HG03175 (cell line): ENCODE measurements at regions not wholly inside any gene's neighbourhood (a gene's known extent, or its start where the extent isn't known, plus 50 kb on each side); places are given as distances from the start of the nearest gene placed in this dataset.
"Not testable (repeated sequence)": the region's sequence is repeated elsewhere in the genome, so short reads cannot be mapped to it uniquely, and the experiment has no call there.

Source experiments
- ATAC-seq: cut with Tn5 transposase; IDR thresholded peaks from one replicate; pipeline ENCODE4 v1.9.1; 2021; ENCODE audit warnings: mild to moderate bottlenecking, moderate library complexity; ENCODE audit not compliant: unreplicated experiment

- ATAC-seq = no peak
Measured at GRCh38 chr5:6321078-6321477, 57.3 kb downstream of the MED10 start.

- ATAC-seq = no peak
Measured at GRCh38 chr5:6319116-6319515, 59.2 kb downstream of the MED10 start.

DNA sequence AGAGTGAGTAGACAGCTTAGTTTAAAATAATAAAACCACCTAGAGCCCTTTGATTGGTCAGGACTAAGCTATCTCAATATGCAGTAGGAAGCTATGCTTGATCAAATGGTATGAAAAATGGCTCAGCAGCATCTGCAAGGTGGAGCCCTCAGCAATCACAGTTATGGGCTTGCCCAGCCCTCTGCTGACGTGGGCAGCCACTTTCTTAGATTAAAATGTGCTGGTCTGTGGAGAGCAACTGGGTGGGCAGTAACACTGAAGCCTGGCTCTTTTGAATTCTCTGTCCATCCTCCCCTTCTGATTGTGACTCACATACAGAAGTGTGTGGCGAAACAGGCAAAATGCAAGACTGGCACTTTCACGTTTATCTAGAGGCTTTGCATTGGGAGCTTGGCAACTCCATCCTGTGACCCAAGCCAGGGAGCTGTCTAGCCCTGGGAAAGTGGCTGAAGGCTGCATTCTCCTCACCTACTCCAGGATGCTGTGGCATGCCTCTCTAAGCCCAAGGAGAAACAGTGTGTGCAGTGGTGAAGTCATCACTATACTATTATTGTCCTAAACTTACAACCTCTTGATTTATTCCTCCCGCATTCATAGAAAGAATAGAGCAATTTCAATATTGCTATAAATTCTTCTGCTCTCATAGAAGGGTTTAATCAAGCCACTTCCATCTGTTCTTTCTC lies 61.1 kb downstream of the MED10 start:
- ATAC-seq = no peak

DNA sequence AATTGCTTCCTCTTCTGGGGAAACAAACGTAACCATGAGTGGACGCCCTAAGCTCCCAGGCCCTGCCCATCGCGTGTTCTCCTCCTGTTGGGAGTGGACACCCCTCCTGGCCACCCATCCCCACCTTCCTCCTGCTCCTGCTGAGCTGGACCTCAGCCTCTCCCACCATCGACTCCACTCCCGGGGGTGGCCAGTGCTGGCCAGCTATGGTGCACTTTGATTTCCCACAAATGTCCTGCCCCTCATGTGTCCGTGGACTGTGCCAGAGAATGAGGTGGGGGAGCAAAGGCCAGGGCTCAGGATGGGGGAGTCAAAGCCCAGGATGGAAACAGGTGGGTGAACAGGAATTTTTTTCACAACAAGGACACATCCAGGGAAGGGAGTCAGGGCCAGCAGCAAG lies 62.8 kb downstream of the MED10 start:
- ATAC-seq = no peak

DNA sequence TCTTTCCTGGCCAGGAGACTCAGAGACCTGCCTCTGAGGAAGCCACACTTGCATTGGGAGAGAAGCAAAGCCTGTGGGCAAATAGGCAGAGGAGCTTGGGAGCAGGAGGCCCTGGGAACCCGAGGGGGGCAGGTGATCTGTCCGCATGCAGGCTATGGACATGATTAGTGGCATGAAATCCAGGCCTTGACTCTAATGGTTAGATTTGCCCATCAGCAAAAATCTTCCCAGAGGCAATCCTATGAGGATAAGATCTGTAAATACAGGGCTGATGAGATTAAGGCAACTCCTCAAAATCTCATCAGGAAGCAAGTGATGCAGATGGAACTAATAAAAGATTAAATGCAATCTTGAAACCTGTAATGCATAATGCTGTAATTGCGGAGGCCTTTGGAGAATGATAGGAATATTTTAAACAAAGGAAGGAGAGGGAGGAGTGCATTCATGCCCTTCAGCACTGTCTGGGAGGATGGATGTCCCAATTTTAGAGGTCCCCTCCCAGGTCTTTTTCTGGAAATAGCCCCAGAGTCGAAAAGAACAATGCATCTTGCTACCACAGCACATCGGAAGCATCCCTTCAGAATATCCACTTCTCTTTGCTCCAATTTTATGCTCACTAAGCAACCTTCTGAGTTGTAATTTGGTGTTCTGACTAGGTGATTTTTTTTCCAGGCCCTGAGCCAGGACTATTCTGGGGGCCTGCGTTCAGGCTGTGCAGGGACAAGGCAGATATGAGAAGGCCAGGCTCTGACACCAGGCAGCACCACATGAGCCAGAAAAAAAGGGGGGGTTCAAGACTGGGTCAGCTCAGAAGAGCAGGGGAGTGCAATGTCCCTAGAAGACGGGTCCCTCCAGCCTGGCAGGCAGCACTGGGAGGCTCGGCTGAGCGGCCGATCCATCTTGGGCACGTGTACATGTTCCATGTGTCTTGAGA lies 66.5 kb downstream of the MED10 start:
- no peak for ATAC-seq

DNA sequence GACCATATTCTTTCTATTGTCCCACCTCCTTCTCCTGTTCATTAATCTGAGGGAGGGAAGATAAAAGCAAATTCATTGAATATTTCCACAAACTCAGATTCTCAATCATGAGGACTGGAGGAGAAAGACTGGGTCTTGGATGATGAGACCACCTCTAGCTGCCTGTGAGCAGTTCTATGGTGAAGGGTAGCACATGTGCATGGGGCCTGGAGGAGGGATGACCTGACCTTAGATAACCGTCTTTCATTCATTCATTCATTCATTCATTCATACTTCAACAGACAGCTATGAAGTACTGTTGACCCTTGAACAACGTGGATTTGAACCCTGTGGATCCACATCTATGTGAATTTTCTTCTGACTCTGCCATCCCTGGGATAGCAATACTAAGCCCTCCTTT lies 68.4 kb downstream of the MED10 start:
- ATAC-seq = no peak

DNA sequence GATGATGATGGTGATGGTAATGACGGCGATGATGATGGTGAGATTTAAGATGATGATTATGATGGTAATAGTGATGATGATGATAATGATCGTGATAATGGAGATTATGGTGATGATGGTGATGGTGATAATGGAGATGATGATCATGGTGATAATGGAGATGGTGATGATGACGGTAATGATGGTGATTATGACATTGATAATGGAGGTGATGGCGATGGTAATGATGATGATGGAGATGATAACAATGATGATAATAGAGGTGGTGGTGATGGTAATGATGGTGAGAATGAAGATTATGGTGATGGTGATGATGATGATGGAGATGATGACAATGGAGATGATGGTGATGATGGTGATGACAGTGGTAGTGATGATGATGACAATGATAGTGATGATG lies 69.7 kb downstream of the MED10 start:
- ATAC-seq = no peak

GRCh38 chr5:6307304-6307703 lies 71.0 kb downstream of the MED10 start:
- ATAC-seq = no peak

DNA sequence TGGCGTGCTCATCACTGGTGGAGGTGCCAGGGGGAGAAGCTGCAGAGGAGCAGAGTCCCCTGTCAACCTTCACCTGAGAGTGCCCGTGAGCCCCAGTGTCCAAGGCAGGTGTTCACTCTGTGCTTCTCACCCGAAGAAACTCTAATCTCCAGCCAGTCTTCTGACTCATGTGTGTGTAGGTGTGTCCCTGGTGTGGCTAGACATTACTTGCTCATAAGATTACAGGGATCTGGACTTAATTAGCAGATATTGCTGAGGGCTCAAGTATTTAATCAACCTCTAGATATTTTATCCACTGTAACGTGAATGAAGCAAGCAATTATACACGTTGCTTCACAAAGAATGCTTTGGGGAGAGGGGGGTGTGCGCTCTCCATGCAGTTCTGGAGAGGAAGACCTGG lies 72.5 kb downstream of the MED10 start:
- no peak for ATAC-seq

DNA sequence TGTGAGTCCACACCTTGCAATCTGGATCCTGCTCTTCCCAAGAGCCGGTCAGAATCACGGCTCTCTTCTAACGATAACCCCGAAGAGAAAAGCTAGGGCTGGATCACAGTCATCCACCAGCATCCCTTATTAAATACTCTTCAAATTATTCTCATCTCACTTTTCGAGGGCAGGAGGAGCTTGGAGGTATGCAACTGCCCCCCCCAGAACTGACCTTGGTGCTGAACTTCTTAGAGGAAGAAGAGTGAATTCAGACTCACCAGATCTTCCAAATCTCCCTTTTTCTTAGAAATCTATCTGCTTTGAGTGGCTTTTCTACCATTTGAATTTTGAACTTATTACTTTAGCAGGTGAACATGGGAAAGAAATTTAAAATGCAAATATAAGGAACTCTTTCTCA lies 75.7 kb downstream of the MED10 start:
- ATAC-seq = no peak

DNA sequence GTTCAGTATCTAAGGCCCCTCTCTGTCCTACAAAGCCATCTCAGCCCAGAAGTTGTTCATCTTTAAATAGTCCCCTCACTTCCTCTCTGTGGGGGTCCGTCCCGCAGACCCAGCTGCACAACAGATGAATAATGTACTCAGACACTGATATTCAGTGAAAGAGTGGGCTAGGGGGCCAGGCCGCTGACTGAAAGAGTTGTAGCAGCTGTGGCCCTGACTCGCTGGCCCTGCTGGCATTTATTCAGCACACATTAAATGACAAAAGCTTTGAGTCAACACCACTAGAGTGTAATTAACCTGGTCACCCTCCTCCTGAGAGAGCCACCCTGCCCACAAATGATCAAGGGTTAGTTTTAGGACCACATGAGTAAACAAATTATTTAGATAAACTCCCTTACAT lies 76.3 kb downstream of the MED10 start:
- no peak for ATAC-seq

DNA sequence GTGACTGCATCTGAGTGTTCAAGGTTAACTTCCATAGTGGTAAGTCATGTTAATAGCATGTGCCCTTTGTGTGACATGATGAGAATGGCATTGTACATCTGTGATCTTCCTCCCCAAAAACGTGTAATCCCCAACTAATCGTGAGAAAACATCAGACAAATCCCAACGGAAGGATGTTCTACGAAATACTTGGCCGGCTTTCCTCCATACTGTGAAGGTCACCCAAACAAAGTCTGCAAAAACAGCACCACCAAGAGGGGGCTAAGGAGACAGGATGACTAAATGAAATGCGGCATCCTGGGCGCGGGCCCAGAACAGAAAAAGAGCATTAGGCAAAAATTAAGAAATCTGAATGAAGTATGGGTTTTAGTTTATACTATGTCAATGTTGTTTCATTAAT lies 81.8 kb downstream of the MED10 start:
- ATAC-seq = no peak

GRCh38 chr5:6291961-6292360 lies 86.4 kb downstream of the MED10 start:
- no peak for ATAC-seq

DNA sequence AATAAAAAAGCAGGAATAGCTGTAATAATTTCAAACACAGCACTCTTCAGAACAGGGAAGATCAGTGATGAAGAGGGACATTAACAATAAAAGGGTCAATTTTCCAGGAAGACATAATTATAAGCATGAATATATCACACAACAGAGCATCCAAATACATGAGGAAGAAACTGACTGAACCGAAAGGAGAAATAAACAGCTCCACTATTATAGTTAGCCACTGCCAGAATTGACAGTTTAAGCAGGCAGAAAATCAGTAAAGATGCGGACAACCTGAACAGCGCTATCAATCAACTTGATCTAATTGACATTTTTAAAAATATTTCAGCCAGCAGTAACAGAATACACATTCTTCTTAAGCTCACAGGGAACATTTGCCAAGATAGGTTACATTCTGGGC lies 89.1 kb downstream of the MED10 start:
- ATAC-seq = no peak

DNA sequence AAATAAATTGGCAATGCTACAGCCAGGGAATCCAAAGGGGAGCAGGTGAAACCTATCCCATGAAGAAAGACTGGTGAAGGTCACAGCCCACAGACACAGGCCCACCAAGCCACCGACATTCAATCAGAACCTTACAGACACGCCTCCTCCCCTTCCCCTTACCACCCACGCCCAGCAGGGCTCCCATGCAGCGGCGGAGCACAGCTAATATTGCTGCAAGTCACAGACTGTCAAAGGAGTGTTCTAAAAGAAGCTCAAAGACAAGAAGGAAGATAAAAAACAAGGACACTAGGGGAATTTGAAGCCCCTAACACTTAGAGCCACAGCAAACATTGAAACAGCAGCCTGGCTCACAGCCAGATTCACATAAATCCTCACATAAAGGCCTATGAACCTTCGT lies 91.2 kb downstream of the MED10 start:
- ATAC-seq = no peak

DNA sequence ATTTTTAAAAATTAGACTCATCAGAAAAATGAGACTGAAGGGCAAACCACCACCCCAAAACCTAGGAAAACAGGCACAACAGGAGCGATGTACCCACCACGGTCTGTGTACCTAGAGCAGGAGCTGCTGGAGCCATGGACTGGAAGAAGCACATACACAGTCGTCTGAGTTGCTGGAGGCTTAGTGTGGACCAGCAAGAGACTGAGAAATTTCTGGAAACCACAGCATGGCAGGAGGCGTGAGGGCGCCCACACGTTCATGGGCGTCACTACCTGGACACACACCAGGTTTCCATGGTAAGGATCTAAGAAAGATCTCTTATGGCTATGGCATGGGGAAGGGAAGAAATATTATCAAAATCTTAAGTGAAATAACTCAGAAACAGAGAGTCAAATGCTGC lies 91.9 kb downstream of the MED10 start:
- ATAC-seq = no peak

GRCh38 chr5:6284491-6284890 lies 93.9 kb downstream of the MED10 start:
- not testable (repeated sequence) for ATAC-seq

DNA sequence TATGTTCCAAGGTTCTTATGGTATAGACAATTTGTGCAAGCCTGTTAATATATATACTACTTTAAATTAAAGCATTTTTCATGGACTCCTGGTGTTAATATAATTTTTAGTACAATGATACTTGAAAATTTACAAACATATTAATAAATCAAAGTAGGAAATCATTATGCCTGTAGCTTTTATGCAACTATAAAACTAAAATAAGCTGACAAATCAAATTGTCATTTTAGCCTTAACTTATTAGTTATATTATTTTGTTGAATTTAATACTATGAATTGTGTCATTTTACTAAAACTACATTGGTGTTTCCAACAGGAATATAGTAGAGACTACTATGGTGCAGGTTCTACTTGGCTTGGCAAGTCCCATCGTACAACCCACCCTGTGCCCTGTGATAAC lies 96.0 kb downstream of the MED10 start:
- no peak for ATAC-seq

GRCh38 chr5:6281818-6282217 lies 96.5 kb downstream of the MED10 start:
- no peak for ATAC-seq

- ATAC-seq = no peak
Measured at GRCh38 chr5:6280425-6281100, 97.8 kb downstream of the MED10 start.

DNA sequence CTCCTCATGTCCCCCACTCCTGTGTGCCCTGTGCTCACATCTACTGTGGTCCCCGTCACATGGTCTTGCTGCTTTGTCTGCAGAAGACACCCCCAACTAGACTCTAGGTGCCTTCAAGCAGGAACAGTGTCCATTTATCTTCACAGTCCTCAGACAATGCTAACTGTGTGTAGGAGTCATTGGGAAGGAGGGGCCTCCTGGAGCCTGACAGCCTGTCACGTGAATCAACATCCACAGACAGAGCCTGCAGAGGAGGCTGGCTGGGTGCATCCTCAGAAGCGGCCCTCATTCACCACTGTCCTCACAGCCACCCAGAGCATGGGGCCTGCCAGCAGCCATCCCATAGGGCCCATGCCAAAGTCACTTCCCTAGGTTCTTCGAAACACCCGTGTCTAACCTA lies 98.7 kb downstream of the MED10 start:
- no peak for ATAC-seq
